ENCODE measurements at regions not wholly inside any gene's neighbourhood (a gene's known extent, or its start where the extent isn't known, plus 50 kb on each side); places are given as distances from the start of the nearest gene placed in this dataset.
"Not testable (repeated sequence)": the region's sequence is repeated elsewhere in the genome, so short reads cannot be mapped to it uniquely, and the experiment has no call there.

GRCh38 chr2:212913640-212914306 lies 237.6 kb downstream of the IKZF2 start:
- no peak for DNase-seq (ENCODE audit: low spot score)

GRCh38 chr2:212912445-212913103 lies 238.8 kb downstream of the IKZF2 start:
- peak; percentile 88 for DNase-seq (ENCODE audit: low spot score)

GRCh38 chr2:212911011-212911410 lies 240.4 kb downstream of the IKZF2 start:
- DNase-seq (ENCODE audit: low spot score), result no peak

- no peak for DNase-seq (ENCODE audit: low spot score)
These were observed 242.6 kb downstream of the IKZF2 start for GRCh38 chr2:212908682-212909435.

- DNase-seq (ENCODE audit: low spot score), result no peak
These were observed 243.4 kb downstream of the IKZF2 start for GRCh38 chr2:212908031-212908430.

- DNase-seq (ENCODE audit: low spot score), result no peak
These were observed 244.8 kb downstream of the IKZF2 start for GRCh38 chr2:212906620-212907019.

- peak; percentile 89 for DNase-seq (ENCODE audit: low spot score)
These were observed 245.7 kb downstream of the IKZF2 start for GRCh38 chr2:212905640-212906201.

- DNase-seq (ENCODE audit: low spot score), result no peak
These were observed 246.8 kb downstream of the IKZF2 start for GRCh38 chr2:212904646-212905045.

GRCh38 chr2:212903413-212903812 lies 248.0 kb downstream of the IKZF2 start:
- DNase-seq (ENCODE audit: low spot score), result peak; percentile 31

- DNase-seq (ENCODE audit: low spot score), result no peak
These were observed 249.0 kb downstream of the IKZF2 start for GRCh38 chr2:212902421-212902820.

GRCh38 chr2:212901604-212902275 lies 249.7 kb downstream of the IKZF2 start:
- no peak for DNase-seq (ENCODE audit: low spot score)

GRCh38 chr2:212900715-212901114 lies 250.7 kb downstream of the IKZF2 start:
- DNase-seq (ENCODE audit: low spot score), result no peak

- DNase-seq (ENCODE audit: low spot score), result no peak
These were observed 253.4 kb downstream of the IKZF2 start for GRCh38 chr2:212898011-212898410.

GRCh38 chr2:212897296-212897695 lies 254.1 kb downstream of the IKZF2 start:
- DNase-seq (ENCODE audit: low spot score), result no peak

- DNase-seq (ENCODE audit: low spot score), result no peak
These were observed 257.4 kb downstream of the IKZF2 start for GRCh38 chr2:212894026-212894425.

- no peak for DNase-seq (ENCODE audit: low spot score)
These were observed 258.2 kb downstream of the IKZF2 start for GRCh38 chr2:212893216-212893615.

GRCh38 chr2:212892193-212892592 lies 259.2 kb downstream of the IKZF2 start:
- DNase-seq (ENCODE audit: low spot score), result peak; percentile 46

GRCh38 chr2:212891580-212891979 lies 259.8 kb downstream of the IKZF2 start:
- DNase-seq (ENCODE audit: low spot score), result no peak

GRCh38 chr2:212882626-212883025 lies 268.8 kb downstream of the IKZF2 start:
- DNase-seq (ENCODE audit: low spot score), result no peak

GRCh38 chr2:212876556-212876955 lies 274.9 kb downstream of the IKZF2 start:
- DNase-seq (ENCODE audit: low spot score), result not testable (repeated sequence)

GRCh38 chr2:212875950-212876349 lies 275.5 kb downstream of the IKZF2 start:
- DNase-seq (ENCODE audit: low spot score), result not testable (repeated sequence)

GRCh38 chr2:212873256-212873655 lies 278.2 kb downstream of the IKZF2 start:
- no peak for DNase-seq (ENCODE audit: low spot score)

All from kidney tubule cell (primary cell).